Activated CD8-positive, alpha-beta T cell treated with anti-CD3 and anti-CD28 coated beads, Interleukin-2, amount 10 ng/mL, durations not matched to agents 7 days and 5 days (primary cell): ENCODE measurements at regions not wholly inside any gene's neighbourhood (a gene's known extent, or its start where the extent isn't known, plus 50 kb on each side); places are given as distances from the start of the nearest gene placed in this dataset.
"Not testable (repeated sequence)": the region's sequence is repeated elsewhere in the genome, so short reads cannot be mapped to it uniquely, and the experiment has no call there.

Experiments
- ATAC-seq: fragments of 150-1000 bp; cut with Tn5 transposase; one replicate; pipeline ENCODE4 v1.10.0; 2021; ENCODE audit warnings: moderate library complexity
- CTCF ChIA-PET: fragments of 350-600 bp; sonication (Branson Sonifier 250); formaldehyde crosslinking; loops from one replicate; lab custom pipeline; 2021; ENCODE audit warnings: antibody characterized with exemption; lab: Charles Lee
- POLR2A ChIA-PET: fragments of 350-600 bp; sonication (Branson Sonifier 250); formaldehyde crosslinking; loops from one replicate; lab custom pipeline; 2021; ENCODE audit warnings: antibody characterized with exemption; lab: Charles Lee
- DNase-seq: peaks from one replicate; pipeline ENCODE4 v3.0.0-alpha.2; 2020
- H3K27ac Mint-ChIP-seq: one replicate; pipeline ENCODE4 v1.8.0; 2021; ENCODE audit warnings: mild to moderate bottlenecking, mixed read lengths
- H3K27me3 Mint-ChIP-seq: one replicate; pipeline ENCODE4 v1.8.0; 2021; ENCODE audit warnings: low read depth, mixed read lengths
- H3K36me3 Mint-ChIP-seq: one replicate; pipeline ENCODE4 v1.8.0; 2021; ENCODE audit warnings: low read depth, mixed read lengths
- H3K4me1 Mint-ChIP-seq: one replicate; pipeline ENCODE4 v1.8.0; 2021; ENCODE audit warnings: low read depth, mixed read lengths
- H3K4me3 Mint-ChIP-seq: one replicate; pipeline ENCODE4 v1.8.0; 2021; ENCODE audit warnings: mild to moderate bottlenecking, mixed read lengths
- H3K9me3 Mint-ChIP-seq: one replicate; pipeline ENCODE4 v1.8.0; 2022; ENCODE audit warnings: mixed read lengths; ENCODE audit not compliant: insufficient read depth

DNA sequence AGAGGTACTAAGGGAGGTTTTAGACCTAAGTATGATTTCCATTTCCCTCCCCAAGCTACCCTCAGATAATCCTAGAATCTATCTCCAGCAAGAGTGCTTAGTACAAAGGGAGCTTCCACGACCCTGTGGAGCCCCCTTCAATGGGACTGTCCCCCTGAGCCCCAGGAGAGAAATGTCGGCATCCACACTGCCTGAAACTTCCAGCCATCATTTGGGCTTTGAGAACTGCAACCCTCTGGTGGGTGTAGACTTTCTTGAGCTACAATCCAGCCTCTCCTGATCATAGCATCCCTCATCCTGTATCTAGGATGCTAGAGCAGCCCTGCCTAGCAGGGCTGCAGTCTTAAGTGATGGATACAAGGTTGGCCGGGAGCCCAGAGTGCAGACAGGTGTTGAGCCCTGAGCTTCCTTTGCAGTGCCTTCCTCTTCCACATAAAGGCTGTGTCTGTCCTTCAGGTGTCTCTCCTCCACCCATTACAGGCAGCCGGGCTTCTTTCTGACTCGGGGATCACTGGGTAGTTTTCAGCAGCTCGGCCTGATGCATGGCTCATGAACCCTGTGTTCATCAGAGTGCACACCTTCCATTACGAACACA is 424.5 kb downstream of the PREX1 start:
- POLR2A ChIA-PET = no interaction called here
- DNase-seq (no peak), ATAC-seq (no peak)
- Mint-ChIP-seq H3K4me1 (no peaks in the 10 kb centered on the region), H3K9me3 (no peaks in the 10 kb centered on the region), H3K36me3 (no peaks in the 10 kb centered on the region), H3K27me3 (peaks cover 9% of the 10 kb centered on the region), H3K4me3 (no peak overlapping the region), H3K27ac (no peak overlapping the region)
- CTCF ChIA-PET = interaction anchor here (0.8 kb wide), 1 partner anchor 217 kb away, joined by 3 read pairs; no protein-coding TSS in a partner anchor

DNA sequence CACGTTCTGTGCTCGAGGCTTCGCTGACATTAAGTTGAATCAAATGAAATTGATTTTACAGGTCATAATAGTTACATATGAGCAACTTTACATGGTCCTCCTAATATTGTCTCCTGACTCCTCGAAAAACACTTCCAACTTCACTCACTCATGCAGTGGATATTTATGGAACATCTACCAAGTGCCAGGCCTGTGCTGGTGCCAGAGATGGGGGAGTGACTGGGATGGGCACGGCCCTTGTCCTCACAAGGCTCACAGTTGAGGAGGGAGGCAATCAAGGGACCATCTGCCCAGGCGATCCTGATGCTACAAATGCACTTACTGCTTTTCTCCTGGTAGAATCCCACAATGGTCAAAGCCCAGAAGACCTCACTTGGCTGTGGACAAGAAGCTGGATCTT is 426.4 kb downstream of the PREX1 start:
- POLR2A ChIA-PET = no interaction called here
- Mint-ChIP-seq H3K36me3 (no peaks in the 10 kb centered on the region), H3K9me3 (no peaks in the 10 kb centered on the region), H3K27me3 (no peaks in the 10 kb centered on the region), H3K4me3 (no peak overlapping the region), H3K27ac (no peak overlapping the region), H3K4me1 (no peaks in the 10 kb centered on the region)
- CTCF ChIA-PET = no interaction called here
- ATAC-seq (no peak), DNase-seq (no peak)

GRCh38 chr20:48400009-48400408 is 427.8 kb downstream of the PREX1 start:
- ChIA-PET POLR2A (no interaction called here), CTCF (no interaction called here)
- no peak overlapping the region for H3K4me3 Mint-ChIP-seq
- no peaks in the 10 kb centered on the region for H3K9me3 Mint-ChIP-seq
- no peaks in the 10 kb centered on the region for H3K27me3 Mint-ChIP-seq
- no peaks in the 10 kb centered on the region for H3K36me3 Mint-ChIP-seq
- H3K27ac Mint-ChIP-seq = no peak overlapping the region
- no peaks in the 10 kb centered on the region for H3K4me1 Mint-ChIP-seq
- ATAC-seq (no peak), DNase-seq (no peak)

- ChIA-PET CTCF (no interaction called here), POLR2A (no interaction called here)
- ATAC-seq (no peak), DNase-seq (no peak)
- Mint-ChIP-seq H3K27ac (no peak overlapping the region), H3K4me1 (no peaks in the 10 kb centered on the region), H3K4me3 (no peak overlapping the region), H3K36me3 (no peaks in the 10 kb centered on the region), H3K27me3 (no peaks in the 10 kb centered on the region), H3K9me3 (no peaks in the 10 kb centered on the region)
These were observed 429.0 kb downstream of the PREX1 start for GRCh38 chr20:48398506-48399449.

- H3K36me3 Mint-ChIP-seq, H3K27me3 Mint-ChIP-seq, ATAC-seq, H3K9me3 Mint-ChIP-seq, DNase-seq, H3K27ac Mint-ChIP-seq, H3K4me3 Mint-ChIP-seq, POLR2A ChIA-PET, CTCF ChIA-PET, H3K4me1 Mint-ChIP-seq: not testable (repeated sequence)
These were observed 430.6 kb downstream of the PREX1 start for GRCh38 chr20:48396981-48397861.

DNA sequence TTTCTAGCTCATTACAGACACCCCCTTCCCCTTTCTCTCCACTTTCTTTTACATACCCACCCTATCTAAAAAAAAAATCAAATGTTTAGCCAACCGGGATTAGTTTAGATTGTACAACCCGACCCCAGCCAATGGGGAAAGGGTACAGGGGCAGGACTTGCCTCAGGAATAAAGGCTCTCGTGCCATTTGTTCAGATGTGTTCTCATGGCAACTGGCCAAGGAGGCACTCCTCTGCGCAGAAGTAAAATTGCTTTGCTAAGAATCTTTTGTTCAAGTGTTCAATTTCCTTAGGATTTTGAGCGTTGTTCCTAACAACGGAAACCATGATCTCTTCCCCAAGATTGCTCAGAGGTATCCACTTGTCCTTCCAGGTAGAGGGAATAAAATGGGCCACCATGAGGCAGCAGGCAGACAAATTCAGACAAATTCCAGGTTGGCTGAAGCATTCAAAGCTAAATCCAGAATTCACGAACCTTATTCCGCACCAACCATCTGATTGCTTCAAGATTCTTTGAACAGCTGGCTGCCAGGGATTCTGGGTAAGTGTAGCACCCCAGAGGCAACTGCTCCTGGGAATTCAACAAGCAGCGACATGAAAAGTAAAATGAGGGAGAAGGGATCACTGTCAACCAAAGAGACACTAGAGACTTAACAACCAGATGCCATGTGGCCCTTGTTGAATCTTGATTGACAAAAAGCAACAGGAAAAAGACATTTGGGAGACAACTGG is 431.8 kb downstream of the PREX1 start:
- Mint-ChIP-seq H3K4me3 (no peak overlapping the region), H3K4me1 (no peaks in the 10 kb centered on the region), H3K27me3 (peaks cover 2% of the 10 kb centered on the region), H3K9me3 (peaks cover 11% of the 10 kb centered on the region), H3K27ac (no peak overlapping the region), H3K36me3 (no peaks in the 10 kb centered on the region)
- ATAC-seq = no peak
- CTCF ChIA-PET = no interaction called here
- POLR2A ChIA-PET = interaction anchor here (0.5 kb wide), 1 partner anchor 500 kb away, joined by 3 read pairs; no protein-coding TSS in a partner anchor
- DNase-seq = no peak

DNA sequence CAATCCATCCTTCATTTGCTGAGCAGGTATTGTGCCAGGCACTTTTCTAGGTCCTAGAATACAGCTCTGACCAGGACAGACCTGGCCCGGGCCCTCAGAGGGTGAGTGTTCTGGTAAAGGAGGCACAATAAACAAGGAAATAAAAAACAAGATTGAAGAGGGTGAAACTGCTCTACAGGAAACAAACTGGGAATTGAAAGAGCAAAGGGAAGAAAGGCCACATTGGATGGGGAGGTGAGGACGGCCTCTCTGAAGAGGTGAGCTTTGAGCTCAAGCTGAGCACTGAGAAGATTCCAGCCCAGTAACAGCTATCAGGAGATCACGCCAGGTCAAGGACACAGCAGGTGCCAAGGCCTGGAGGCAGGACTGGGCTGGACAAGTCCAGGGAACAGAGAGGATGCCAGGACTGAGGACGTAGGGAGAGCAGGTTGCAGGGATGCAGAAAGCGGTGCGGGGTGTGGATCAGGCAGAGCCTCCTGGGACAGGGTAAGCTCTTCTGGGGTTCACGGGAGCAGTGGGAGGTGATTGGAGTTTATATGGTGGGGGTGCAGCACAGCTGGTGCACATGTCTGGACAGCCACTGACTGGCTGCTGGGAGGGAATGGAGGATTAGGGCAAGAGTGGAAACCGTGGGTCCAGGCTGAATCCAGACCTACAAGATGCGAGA is 433.3 kb downstream of the PREX1 start:
- POLR2A ChIA-PET = no interaction called here
- ATAC-seq (no peak), DNase-seq (no peak)
- peaks cover 11% of the 10 kb centered on the region for H3K9me3 Mint-ChIP-seq
- H3K27me3 Mint-ChIP-seq = peaks cover 2% of the 10 kb centered on the region
- no peak overlapping the region for H3K27ac Mint-ChIP-seq
- no peaks in the 10 kb centered on the region for H3K36me3 Mint-ChIP-seq
- CTCF ChIA-PET = no interaction called here
- no peak overlapping the region for H3K4me3 Mint-ChIP-seq
- H3K4me1 Mint-ChIP-seq = no peaks in the 10 kb centered on the region

DNA sequence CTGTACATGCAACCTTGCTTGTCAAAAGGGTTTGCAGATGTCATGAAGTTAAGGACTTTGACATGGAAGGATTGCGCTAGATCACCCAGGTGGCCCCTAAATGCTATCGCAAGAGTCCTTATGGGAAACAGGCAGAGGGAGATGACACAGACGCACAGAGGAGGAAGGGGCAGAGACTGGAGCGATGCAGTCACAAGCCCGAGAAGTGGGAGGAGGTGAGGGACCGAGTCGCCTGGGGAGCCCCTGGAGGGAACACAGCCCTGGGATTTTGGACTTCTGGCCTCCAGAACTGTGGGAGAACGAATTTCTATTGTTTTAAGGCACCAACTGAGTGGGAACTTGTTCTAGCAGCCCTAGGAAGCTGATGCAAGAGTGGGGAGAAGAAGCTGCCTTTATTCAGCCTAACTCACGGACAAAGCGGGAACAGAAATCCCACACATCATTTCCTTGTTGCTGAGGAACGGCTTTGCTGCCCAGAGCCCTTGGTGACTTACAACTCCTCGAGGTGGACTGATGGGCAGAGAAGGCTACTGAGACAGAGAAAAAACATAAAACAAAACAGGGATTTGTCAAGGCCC is 434.0 kb downstream of the PREX1 start:
- Mint-ChIP-seq H3K4me3 (no peak overlapping the region), H3K9me3 (peaks cover 11% of the 10 kb centered on the region), H3K27ac (no peak overlapping the region), H3K4me1 (no peaks in the 10 kb centered on the region), H3K36me3 (no peaks in the 10 kb centered on the region), H3K27me3 (peaks cover 2% of the 10 kb centered on the region)
- ChIA-PET POLR2A (no interaction called here), CTCF (no interaction called here)
- ATAC-seq (no peak), DNase-seq (no peak)

- ATAC-seq = no peak
- no peak for DNase-seq
- H3K4me3 Mint-ChIP-seq = no peak overlapping the region
- CTCF ChIA-PET = no interaction called here
- H3K27ac Mint-ChIP-seq = no peak overlapping the region
- H3K4me1 Mint-ChIP-seq = no peaks in the 10 kb centered on the region
- no peaks in the 10 kb centered on the region for H3K36me3 Mint-ChIP-seq
- H3K9me3 Mint-ChIP-seq = peaks cover 11% of the 10 kb centered on the region
- POLR2A ChIA-PET = no interaction called here
- peaks cover 2% of the 10 kb centered on the region for H3K27me3 Mint-ChIP-seq
These were observed 434.5 kb downstream of the PREX1 start for GRCh38 chr20:48393311-48393685.

- H3K9me3 Mint-ChIP-seq = peaks cover 11% of the 10 kb centered on the region
- H3K36me3 Mint-ChIP-seq = no peaks in the 10 kb centered on the region
- CTCF ChIA-PET = no interaction called here
- no peak for ATAC-seq
- DNase-seq = no peak
- no peak overlapping the region for H3K27ac Mint-ChIP-seq
- H3K4me1 Mint-ChIP-seq = no peaks in the 10 kb centered on the region
- POLR2A ChIA-PET = no interaction called here
- H3K27me3 Mint-ChIP-seq = peaks cover 2% of the 10 kb centered on the region
- no peak overlapping the region for H3K4me3 Mint-ChIP-seq
These were observed 435.1 kb downstream of the PREX1 start for GRCh38 chr20:48392407-48393310.
